SK-N-SH (cell line): ENCODE measurements at regions not wholly inside any gene's neighbourhood (a gene's known extent, or its start where the extent isn't known, plus 50 kb on each side); places are given as distances from the start of the nearest gene placed in this dataset.

Experiments used
- CTCF ChIP-seq: fragments of 200-600 bp; sonication (generic); IDR thresholded peaks from 2 replicates; pipeline ENCODE4 v1.6.1; 2017; ENCODE audit warnings: antibody characterized with exemption, mild to moderate bottlenecking, moderate library complexity
- EP300 ChIP-seq, 2 experiments: IDR thresholded peaks; 2 replicates each; pipeline versions ENCODE4 v1.4.0 to v1.6.1; 2012; ENCODE audit warnings: borderline replicate concordance in 1 of 2, low read depth in 1 of 2, low read length in 1 of 2
- EZH2phosphoT487 ChIP-seq: fragments of 200-600 bp; sonication (generic); IDR thresholded peaks from 2 replicates; pipeline ENCODE4 v1.6.1; 2017; ENCODE audit warnings: low read depth, mixed run types, mild to moderate bottlenecking, antibody characterized with exemption, moderate library complexity, borderline replicate concordance
- MAX ChIP-seq: IDR thresholded peaks from 2 replicates; pipeline ENCODE4 v1.4.0; 2012; ENCODE audit warnings: low read depth
- MEF2A ChIP-seq: IDR thresholded peaks from 2 replicates; pipeline ENCODE4 v1.4.0; 2012; ENCODE audit warnings: low read depth, borderline replicate concordance
- MXI1 ChIP-seq: IDR thresholded peaks from 2 replicates; pipeline ENCODE4 v1.6.1; 2012; ENCODE audit warnings: mild to moderate bottlenecking, low read depth, low read length, improper control_type of control experiment
- NRF1 ChIP-seq: IDR thresholded peaks from 2 replicates; pipeline ENCODE4 v1.6.1; 2012; ENCODE audit warnings: low read depth, mild to moderate bottlenecking, low read length
- POLR2AphosphoS5 ChIP-seq: IDR thresholded peaks from 2 replicates; pipeline ENCODE4 v1.6.1; 2012; ENCODE audit warnings: low read depth, low read length
- SIN3A ChIP-seq: IDR thresholded peaks from 2 replicates; pipeline ENCODE4 v1.6.1; 2012; ENCODE audit warnings: low read depth, mild to moderate bottlenecking, low read length, moderate library complexity, borderline replicate concordance
- YY1 ChIP-seq: IDR thresholded peaks from 2 replicates; pipeline ENCODE4 v1.4.0; 2012; ENCODE audit warnings: low read depth, mild to moderate bottlenecking
- TF ChIP-seq, protein P1 (sequence below): IDR thresholded peaks from 2 replicates; pipeline ENCODE4 v1.6.1; 2012; ENCODE audit warnings: mild to moderate bottlenecking, low read depth, low read length, moderate library complexity

DNA sequence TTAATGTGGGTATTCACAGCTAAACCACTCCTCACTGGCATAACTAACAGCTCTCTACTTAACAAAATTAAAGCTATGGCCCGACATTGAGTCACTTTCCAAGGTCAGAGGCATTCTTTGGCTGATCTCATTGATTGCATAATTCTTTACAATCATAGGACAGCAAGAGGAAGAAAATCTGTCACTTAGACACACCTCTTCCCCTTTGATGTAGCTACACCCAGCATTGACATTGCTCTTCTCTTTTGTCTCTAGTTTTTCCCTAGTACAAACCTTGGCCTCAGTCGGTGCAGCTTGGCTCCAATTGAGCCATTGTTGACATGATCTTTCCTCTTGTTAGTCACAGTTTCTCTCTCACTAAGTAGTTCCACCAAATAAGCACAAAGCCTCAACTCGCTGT lies 313.3 kb upstream of the ACTRT1 start:
- TF ChIP-seq CTCF (no peak), POLR2AphosphoS5 (no peak), MXI1 (no peak), SIN3A (no peak), MAX (no peak), YY1 (no peak), NRF1 (no peak), EP300 (IDR thresholded peaks at IDR 0.05; ENCODE audit: borderline replicate concordance in 1 of 2, low read depth in 1 of 2, low read length in 1 of 2) (no peak), EZH2phosphoT487 (no peak), MEF2A (no peak)
- TF ChIP-seq, protein P1, sequence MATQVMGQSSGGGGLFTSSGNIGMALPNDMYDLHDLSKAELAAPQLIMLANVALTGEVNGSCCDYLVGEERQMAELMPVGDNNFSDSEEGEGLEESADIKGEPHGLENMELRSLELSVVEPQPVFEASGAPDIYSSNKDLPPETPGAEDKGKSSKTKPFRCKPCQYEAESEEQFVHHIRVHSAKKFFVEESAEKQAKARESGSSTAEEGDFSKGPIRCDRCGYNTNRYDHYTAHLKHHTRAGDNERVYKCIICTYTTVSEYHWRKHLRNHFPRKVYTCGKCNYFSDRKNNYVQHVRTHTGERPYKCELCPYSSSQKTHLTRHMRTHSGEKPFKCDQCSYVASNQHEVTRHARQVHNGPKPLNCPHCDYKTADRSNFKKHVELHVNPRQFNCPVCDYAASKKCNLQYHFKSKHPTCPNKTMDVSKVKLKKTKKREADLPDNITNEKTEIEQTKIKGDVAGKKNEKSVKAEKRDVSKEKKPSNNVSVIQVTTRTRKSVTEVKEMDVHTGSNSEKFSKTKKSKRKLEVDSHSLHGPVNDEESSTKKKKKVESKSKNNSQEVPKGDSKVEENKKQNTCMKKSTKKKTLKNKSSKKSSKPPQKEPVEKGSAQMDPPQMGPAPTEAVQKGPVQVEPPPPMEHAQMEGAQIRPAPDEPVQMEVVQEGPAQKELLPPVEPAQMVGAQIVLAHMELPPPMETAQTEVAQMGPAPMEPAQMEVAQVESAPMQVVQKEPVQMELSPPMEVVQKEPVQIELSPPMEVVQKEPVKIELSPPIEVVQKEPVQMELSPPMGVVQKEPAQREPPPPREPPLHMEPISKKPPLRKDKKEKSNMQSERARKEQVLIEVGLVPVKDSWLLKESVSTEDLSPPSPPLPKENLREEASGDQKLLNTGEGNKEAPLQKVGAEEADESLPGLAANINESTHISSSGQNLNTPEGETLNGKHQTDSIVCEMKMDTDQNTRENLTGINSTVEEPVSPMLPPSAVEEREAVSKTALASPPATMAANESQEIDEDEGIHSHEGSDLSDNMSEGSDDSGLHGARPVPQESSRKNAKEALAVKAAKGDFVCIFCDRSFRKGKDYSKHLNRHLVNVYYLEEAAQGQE: no peak
